LoVo (cell line): ENCODE measurements at regions not wholly inside any gene's neighbourhood (a gene's known extent, or its start where the extent isn't known, plus 50 kb on each side); places are given as distances from the start of the nearest gene placed in this dataset.

Experiments
- DNase-seq: peaks from one replicate; pipeline ENCODE4 v3.0.0-alpha.2; 2016; ENCODE audit warnings: low spot score

GRCh38 chr2:188142636-188143295 is 148.9 kb upstream of the GULP1 start:
- no peak for DNase-seq

- no peak for DNase-seq
These were observed 145.8 kb upstream of the GULP1 start for GRCh38 chr2:188145885-188146284.

- no peak for DNase-seq
These were observed 144.8 kb upstream of the GULP1 start for GRCh38 chr2:188146888-188147287.

GRCh38 chr2:188151670-188152069 is 140.0 kb upstream of the GULP1 start:
- no peak for DNase-seq

- peak; percentile 30 for DNase-seq
These were observed 133.2 kb upstream of the GULP1 start for GRCh38 chr2:188158337-188159100.

GRCh38 chr2:188159484-188159883 is 132.2 kb upstream of the GULP1 start:
- DNase-seq = no peak

- no peak for DNase-seq
These were observed 121.3 kb upstream of the GULP1 start for GRCh38 chr2:188170356-188170755.

GRCh38 chr2:188176620-188177019 is 115.1 kb upstream of the GULP1 start:
- no peak for DNase-seq

- peak; percentile 8 for DNase-seq
These were observed 110.4 kb upstream of the GULP1 start for GRCh38 chr2:188181067-188181838.

- DNase-seq = no peak
These were observed 109.8 kb upstream of the GULP1 start for GRCh38 chr2:188181884-188182283.

- DNase-seq = no peak
These were observed 103.9 kb upstream of the GULP1 start for GRCh38 chr2:188187726-188188125.

- no peak for DNase-seq
These were observed 102.3 kb upstream of the GULP1 start for GRCh38 chr2:188189356-188189755.

- no peak for DNase-seq
These were observed 98.4 kb upstream of the GULP1 start for GRCh38 chr2:188193230-188193629.

GRCh38 chr2:188196343-188197008 is 95.2 kb upstream of the GULP1 start:
- DNase-seq = no peak

- DNase-seq = peak; percentile 54
These were observed 92.0 kb upstream of the GULP1 start for GRCh38 chr2:188199716-188200128.

GRCh38 chr2:188201639-188202038 is 90.0 kb upstream of the GULP1 start:
- no peak for DNase-seq

GRCh38 chr2:188202777-188203176 is 88.9 kb upstream of the GULP1 start:
- no peak for DNase-seq

- DNase-seq = no peak
These were observed 87.9 kb upstream of the GULP1 start for GRCh38 chr2:188203776-188204175.

GRCh38 chr2:188204824-188205223 is 86.8 kb upstream of the GULP1 start:
- no peak for DNase-seq

GRCh38 chr2:188207554-188207953 is 84.1 kb upstream of the GULP1 start:
- no peak for DNase-seq

GRCh38 chr2:188209218-188209617 is 82.5 kb upstream of the GULP1 start:
- no peak for DNase-seq

- DNase-seq = no peak
These were observed 74.4 kb upstream of the GULP1 start for GRCh38 chr2:188217264-188217663.
